ENCODE measurements at regions not wholly inside any gene's neighbourhood (a gene's known extent, or its start where the extent isn't known, plus 50 kb on each side); places are given as distances from the start of the nearest gene placed in this dataset.

DNA sequence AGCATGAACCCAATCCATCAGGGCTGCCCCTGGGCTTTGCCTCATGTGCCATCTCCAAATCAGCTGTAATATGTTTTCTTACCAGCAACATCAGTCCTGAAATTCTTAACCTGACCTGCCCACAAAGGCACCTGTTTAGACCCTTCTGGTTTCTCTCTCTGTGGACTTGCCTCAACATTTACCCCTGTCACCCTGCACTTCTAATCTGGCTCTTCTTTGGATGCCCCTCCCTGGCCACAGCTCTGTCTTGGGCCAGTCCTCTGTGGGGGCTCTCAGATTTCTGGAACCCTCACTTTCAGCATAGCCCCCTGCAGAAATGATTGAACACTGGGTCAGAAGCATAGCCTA, 168.7 kb upstream of the STAC start:
- TF ChIP-seq MYC (IDR thresholded peaks at IDR 0.05; ENCODE audit: low read depth, low read length) (no peak), MAX (IDR thresholded peaks at IDR 0.05; ENCODE audit: insufficient read depth, insufficient read length) (no peak), POLR2A (IDR thresholded peaks at IDR 0.05; ENCODE audit: low read depth, low read length) (no peak), POLR2AphosphoS5 (IDR thresholded peaks at IDR 0.05; ENCODE audit: insufficient read depth, low read depth, low read length) (no peak)
- TF ChIP-seq, protein P1, sequence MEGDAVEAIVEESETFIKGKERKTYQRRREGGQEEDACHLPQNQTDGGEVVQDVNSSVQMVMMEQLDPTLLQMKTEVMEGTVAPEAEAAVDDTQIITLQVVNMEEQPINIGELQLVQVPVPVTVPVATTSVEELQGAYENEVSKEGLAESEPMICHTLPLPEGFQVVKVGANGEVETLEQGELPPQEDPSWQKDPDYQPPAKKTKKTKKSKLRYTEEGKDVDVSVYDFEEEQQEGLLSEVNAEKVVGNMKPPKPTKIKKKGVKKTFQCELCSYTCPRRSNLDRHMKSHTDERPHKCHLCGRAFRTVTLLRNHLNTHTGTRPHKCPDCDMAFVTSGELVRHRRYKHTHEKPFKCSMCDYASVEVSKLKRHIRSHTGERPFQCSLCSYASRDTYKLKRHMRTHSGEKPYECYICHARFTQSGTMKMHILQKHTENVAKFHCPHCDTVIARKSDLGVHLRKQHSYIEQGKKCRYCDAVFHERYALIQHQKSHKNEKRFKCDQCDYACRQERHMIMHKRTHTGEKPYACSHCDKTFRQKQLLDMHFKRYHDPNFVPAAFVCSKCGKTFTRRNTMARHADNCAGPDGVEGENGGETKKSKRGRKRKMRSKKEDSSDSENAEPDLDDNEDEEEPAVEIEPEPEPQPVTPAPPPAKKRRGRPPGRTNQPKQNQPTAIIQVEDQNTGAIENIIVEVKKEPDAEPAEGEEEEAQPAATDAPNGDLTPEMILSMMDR (IDR thresholded peaks at IDR 0.05; ENCODE audit: extremely low read depth in 1 of 2, insufficient read depth in 1 of 2, low read depth in 1 of 2, low read length in 2 of 2) = no peak
